ENCODE measurements at regions not wholly inside any gene's neighbourhood (a gene's known extent, or its start where the extent isn't known, plus 50 kb on each side); places are given as distances from the start of the nearest gene placed in this dataset.

GRCh38 chr10:8946451-8946850, 892.0 kb downstream of the GATA3 start:
- no peak for DNase-seq

- DNase-seq, result no peak
Measured at GRCh38 chr10:8950978-8951377, 896.5 kb downstream of the GATA3 start.

- no peak for DNase-seq
Measured at GRCh38 chr10:8951440-8952089, 897.1 kb downstream of the GATA3 start.

GRCh38 chr10:8956400-8956799, 901.9 kb downstream of the GATA3 start:
- DNase-seq, result no peak

GRCh38 chr10:8962249-8962648, 907.8 kb downstream of the GATA3 start:
- DNase-seq, result no peak

- DNase-seq, result no peak
Measured at GRCh38 chr10:8967061-8967460, 912.6 kb downstream of the GATA3 start.

GRCh38 chr10:8969853-8970252, 915.4 kb downstream of the GATA3 start:
- DNase-seq, result no peak

GRCh38 chr10:8975535-8975934, 921.0 kb downstream of the GATA3 start:
- DNase-seq, result no peak

- DNase-seq, result no peak
Measured at GRCh38 chr10:8978100-8978499, 923.6 kb downstream of the GATA3 start.

- DNase-seq, result no peak
Measured at GRCh38 chr10:8979976-8980375, 925.5 kb downstream of the GATA3 start.

- no peak for DNase-seq
Measured at GRCh38 chr10:8981277-8981676, 926.8 kb downstream of the GATA3 start.

GRCh38 chr10:8985651-8986050, 931.2 kb downstream of the GATA3 start:
- DNase-seq, result no peak

GRCh38 chr10:8986975-8987374, 932.5 kb downstream of the GATA3 start:
- no peak for DNase-seq

GRCh38 chr10:8987712-8988111, 933.2 kb downstream of the GATA3 start:
- no peak for DNase-seq

- DNase-seq, result no peak
Measured at GRCh38 chr10:8990280-8990987, 935.9 kb downstream of the GATA3 start.

GRCh38 chr10:8992009-8992408, 937.5 kb downstream of the GATA3 start:
- no peak for DNase-seq

- no peak for DNase-seq
Measured at GRCh38 chr10:8993864-8994263, 939.4 kb downstream of the GATA3 start.

- DNase-seq, result no peak
Measured at GRCh38 chr10:8998751-8999150, 944.3 kb downstream of the GATA3 start.

- no peak for DNase-seq
Measured at GRCh38 chr10:9003122-9003521, 948.6 kb downstream of the GATA3 start.

- no peak for DNase-seq
Measured at GRCh38 chr10:9004736-9005135, 950.2 kb downstream of the GATA3 start.

GRCh38 chr10:9009505-9009904, 955.0 kb downstream of the GATA3 start:
- DNase-seq, result no peak

- no peak for DNase-seq
Measured at GRCh38 chr10:9010093-9010492, 955.6 kb downstream of the GATA3 start.

GRCh38 chr10:9010931-9011670, 956.6 kb downstream of the GATA3 start:
- no peak for DNase-seq

GRCh38 chr10:9012312-9012711, 957.8 kb downstream of the GATA3 start:
- no peak for DNase-seq
